Inflammatory macrophage treated with lipopolysaccharide for 1 hour (primary cell): ENCODE measurements at regions not wholly inside any gene's neighbourhood (a gene's known extent, or its start where the extent isn't known, plus 50 kb on each side); places are given as distances from the start of the nearest gene placed in this dataset.
A peak's percentile ranks its signal among the peaks of the same experiment; 100 is the strongest.

Experiments used
- DNase-seq, 2 donors: peaks; one replicate each; pipeline ENCODE4 v3.0.0-alpha.2; 2020 to 2022

DNA sequence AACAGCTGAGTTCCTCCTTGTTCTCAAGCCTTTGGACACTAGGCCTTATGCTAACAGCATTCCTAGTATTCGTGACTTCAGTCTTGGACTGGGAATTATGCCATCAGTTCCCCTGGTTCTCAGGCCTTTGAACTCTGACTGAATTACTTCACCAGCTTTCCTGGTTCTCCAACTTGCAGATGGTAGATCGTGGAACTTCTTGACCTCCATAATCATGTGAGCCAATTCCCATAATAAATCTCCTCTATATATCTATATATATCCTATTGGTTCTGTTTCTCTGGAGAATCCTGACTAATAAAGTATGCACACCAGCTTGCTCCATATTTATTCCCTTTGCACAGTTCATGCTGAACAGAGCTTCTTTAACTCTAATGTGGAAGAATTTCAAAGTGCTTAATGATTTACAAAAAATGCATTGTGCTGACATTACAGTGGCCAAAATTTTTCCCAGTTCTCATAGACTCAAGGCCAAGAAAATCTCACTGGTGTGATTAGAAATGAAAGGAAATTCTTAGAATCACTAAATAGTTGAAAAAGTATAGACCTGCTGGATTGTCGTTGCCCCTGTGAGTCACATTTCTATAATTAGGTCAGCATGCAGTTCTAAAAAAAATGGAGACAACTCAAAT lies 462.9 kb upstream of the ADAMTS5 start:
- no peak for DNase-seq

DNA sequence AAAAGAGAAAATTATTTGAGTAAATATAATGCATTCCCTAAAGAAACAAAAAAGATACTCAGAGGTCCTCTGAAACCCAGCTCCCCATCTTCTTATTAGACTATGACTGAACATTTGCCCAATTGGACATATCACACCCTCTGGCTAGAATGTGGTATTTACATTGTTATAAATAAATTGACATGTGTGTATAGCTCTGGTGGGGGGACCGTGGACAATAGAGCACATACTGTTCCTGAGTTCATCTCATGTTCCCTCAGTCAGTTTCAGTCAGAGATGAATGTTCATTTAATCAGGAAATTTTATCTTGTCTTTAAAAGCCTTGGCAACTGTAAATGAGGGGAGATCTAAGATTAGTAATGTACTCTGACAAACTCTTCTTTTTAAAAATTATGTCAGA lies 459.3 kb upstream of the ADAMTS5 start:
- DNase-seq: no peak

DNA sequence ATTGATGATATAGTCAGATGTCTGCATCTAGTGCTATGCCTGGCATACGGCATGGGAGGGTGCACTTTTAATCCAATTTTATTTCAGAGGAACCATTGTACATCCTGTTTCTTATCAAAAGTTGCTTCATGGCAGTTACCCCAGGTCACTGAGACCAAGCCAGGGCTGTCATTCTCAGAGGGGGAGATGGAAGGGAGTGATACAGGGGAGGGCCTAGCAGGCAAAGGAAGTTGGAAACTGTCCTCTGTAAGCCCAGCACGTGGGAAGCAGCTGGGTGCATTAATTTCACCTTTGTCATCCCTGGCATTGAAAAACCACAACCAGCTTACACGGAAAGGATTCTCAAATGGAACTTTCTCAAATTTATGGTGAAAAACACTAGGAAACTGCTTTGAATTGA lies 458.7 kb upstream of the ADAMTS5 start:
- no peak for DNase-seq

DNA sequence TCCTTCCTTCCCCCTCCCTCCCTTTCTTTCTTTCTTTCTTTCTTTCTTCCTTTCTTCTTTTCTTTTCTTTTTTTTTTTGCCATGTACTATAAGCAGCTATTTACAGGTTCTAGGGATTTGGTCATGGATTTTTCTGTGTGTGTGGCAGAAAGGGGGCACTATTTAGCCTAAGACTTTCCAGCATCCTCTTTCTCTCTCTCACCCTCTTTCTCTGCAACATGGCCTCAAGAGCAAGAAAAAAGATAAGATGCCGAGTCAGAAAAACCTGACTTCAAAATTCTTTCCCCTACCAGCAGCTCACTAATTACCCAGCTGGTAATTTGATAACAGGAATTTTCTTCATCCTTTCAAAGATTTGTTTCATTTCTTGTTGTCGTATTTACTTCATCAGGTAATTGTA lies 458.3 kb upstream of the ADAMTS5 start:
- DNase-seq: no peak

DNA sequence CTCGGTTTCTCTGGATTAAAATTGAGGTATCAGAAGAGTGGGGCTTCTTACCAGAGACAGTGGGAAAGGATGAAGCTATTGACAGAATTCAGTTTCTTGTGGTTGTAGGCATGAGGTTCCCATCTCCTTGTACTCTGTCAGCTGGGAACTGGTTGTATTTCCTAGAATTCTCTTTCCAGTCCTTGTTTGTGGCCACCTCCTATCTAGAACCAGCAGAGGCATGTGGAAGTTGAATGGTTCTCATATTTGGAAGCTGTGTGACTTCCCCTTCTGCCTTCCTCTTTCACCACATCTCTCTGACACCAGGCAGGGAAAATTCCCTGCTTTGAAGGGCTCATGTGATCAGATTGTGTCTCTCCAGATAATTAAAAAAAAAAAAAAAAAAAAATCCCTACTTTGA lies 457.7 kb upstream of the ADAMTS5 start:
- peak; percentile 0 to 1 for DNase-seq

DNA sequence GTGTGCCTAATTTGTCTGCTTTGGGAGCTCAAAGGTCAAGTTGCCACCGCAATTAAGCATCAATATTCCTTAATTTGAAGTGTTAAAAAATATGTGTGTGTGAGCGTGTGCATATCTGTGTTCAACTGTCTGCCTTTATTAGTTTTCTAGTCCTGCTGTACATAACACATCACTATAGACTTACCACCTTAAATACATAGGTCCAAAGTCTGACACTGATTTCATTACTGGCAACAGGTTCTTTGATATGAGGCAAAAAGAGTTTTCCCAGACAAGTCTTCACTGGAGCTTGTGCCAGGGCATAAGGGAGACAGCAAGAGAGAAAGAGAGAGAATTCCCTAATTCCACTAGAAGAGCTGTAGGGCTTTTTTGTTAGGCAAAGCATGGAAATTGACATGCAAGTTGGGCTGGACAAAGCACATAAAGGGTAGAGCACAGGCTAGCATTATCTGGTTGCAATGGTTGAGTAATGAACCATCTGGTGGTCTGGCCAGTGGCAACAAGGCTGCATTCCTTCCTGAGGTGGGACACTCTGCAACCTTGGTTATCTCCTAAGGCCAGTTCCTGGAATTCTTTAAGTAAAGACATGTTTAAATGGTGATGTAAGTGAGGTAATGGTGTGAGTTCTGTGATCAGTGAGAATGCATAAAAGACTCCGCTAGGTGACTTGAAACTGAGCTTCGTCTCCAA lies 457.2 kb upstream of the ADAMTS5 start:
- DNase-seq: no peak

DNA sequence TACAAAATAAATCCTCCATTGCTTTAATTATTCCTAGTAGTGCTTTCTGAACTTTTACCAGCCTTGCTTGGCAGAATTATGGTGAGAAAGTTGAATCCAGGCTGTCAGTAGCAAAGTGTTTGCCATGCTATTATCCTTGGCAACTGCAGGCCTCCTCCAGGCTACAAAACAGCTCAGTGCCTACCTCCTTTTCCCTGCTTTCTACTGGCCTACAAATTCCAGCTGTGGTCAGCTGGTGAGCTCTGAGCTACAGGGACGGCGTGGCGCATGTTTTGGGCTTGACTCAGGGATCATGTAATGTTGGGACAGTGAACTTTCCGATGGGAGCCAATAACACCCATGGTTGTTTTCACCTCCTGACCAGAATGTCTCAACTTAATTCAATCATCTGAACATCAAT lies 456.1 kb upstream of the ADAMTS5 start:
- DNase-seq: no peak

DNA sequence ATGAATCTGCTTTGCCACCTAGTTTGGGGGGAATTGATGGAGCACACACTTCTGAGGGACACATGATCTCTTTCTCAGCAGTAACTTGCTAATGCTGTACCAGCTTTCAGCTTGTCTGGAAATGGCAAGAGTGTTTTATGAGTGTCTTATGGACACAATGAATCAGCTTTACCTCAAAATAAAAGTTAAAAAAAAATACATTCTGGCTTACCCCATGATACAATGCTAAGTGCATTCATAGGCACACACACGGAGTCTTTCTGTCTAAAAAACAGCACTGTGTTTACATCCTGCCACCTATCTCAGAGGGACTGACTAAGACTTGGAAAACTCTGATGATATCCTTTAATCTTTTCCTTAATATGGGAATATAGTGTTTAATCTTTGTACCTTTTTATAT lies 455.5 kb upstream of the ADAMTS5 start:
- no peak for DNase-seq

DNA sequence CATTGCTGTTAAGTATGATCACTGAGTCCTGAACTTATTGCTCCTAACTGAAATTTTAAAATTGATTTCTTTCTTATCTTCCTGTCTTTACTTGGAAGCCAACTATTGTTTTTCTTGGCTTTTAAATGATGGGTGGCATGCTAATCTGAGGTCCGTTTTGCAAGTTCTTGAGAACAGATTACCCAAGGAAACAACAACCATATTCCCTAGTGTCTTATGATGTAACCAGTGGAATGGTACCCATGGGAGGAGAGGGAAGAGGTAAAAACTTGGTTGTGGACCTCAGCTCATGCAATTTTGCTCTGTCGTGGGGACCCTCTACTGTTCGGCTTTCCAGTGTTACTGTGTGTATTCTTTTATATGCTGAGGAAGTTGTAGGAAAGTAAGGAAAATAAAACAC lies 454.8 kb upstream of the ADAMTS5 start:
- no peak for DNase-seq

DNA sequence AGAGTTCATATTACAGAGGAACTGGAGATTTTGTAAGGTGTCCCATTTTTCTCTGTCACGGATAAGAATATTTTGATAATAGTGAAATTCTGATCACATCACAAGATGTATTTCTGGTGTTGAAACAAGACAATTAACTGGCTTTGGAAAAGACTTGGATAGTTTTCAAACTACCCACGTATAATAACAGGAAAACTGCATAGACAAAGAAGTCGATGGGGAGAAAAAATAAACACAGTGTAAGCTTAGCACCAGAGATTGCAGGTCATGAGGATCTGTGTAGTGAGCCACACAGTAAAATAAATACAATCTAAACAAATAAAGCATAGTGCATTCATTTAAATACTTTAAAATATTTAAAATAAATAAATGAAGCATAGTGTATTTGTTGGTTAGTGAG lies 452.3 kb upstream of the ADAMTS5 start:
- DNase-seq: no peak

DNA sequence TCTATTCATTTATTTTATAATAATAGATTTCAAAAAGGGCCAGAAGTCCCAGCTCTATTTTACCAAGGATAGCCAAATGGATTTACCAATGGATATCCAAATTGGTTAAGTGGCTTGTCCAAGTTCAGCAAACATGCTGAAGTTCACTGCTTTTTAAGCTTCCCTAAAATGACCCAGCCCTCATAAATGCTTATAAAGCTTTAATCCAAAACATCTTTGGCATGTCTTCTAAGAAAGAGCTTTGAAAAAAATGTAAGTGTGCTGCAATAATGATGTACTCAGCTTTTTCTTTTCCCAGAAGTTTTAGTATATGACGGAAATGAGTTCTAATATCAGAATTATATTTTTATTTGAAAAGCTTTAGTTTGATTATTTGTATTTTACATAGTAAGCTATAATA lies 451.5 kb upstream of the ADAMTS5 start:
- DNase-seq: no peak

DNA sequence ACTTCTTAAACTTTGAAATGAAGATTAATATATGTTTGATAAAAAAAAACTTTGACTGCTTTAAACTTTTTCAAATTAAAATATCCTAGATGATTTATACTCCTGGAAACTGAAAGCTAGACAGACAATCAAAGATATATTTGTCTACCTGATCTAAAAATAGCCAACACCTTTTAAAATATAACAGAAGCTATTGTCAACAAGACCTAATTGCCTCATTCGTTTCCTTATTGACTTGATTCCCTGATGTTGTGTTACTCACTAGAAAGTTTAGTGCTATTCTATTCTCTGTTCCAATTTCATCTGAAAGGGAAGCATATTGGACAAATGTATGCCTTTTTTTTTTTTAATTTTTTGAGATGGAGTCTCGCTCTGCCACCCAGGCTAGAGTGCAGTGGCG lies 445.6 kb upstream of the ADAMTS5 start:
- DNase-seq: no peak

DNA sequence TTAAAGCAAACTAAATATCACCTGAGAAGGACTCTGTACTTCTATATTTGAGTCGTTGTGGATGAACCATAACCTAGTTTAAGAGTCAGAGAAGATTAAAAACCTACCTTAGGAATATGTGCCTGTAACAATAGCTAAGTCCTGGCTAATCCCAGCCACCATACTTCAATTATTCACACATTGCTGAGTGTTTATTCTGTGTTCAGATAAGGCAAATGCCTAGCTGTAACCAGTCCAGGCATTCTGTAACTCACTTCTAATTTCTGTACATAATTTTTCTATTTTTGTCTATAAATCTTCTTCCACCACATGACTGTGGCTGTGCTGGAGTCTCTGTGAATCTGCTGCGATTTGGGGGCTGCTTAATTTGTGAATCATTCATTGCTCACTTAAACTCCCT lies 441.9 kb upstream of the ADAMTS5 start:
- DNase-seq: no peak

DNA sequence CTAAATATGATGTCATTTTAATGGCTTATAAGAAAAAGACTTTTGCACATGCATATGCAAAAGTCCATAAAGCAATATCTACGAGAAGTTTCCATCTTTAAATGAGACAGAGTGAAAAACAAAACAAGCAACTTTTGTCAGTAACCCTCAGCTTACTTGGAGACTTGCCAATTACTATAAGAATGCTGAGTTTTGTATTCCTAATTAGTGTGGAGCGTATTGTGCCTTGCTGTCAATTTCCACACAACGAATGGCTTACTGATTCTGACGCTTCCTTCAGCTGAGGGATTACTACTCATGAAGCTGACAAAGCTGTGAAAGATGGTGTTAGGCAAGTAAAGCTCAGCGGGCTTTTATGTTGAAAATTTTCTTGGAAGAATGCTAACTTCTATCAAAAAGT lies 440.4 kb upstream of the ADAMTS5 start:
- no peak for DNase-seq

DNA sequence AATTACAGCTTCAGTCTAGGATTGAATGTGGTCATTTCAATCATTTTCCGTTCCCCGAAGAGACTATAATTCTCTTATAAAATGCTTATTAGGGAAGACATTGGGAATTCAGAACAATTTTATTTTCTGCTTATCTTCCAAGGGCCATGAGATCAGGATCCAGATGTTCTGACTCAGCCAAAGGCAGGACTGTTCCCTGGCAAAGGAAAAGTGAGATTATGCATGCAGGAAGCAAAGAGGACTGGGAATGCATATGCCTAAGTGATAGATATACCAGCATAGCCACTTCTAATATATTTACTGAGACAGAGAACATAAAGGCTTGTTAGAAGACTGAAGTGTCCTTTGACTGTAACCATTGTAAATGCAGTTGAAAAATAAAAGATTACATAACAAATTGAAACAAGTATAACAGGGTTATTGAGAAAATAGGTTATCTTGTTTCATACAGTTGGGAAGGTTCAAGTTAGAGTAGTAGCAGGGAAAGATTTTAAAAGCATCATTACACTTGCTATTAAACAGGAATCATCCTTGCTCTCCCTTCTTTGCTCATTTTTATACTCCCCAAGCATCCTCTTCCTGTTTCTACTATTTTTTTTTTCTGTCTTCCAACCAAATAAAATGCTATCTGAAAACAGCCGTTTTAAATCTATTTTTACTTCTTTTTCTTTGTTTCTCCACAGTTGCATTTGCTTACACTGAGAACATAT lies 439.6 kb upstream of the ADAMTS5 start:
- DNase-seq: no peak

DNA sequence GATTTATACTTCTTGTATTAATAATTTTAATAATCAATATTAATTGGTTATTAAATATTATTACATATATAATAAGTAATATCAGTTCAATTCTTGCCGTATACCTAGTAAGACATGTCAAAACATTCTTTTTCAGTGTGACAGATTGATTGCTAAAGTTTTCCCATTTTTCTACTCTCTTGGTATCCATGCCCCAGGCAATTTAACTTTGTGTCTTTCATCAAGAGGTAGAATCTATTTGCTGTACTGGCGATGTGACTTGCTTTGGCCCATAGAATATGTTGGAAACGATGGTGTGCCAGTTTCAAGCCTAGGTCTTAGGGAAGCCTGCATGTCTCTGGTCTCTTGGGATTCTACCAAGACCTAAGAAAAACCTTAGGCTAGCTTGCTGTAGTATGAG lies 436.1 kb upstream of the ADAMTS5 start:
- DNase-seq: no peak

DNA sequence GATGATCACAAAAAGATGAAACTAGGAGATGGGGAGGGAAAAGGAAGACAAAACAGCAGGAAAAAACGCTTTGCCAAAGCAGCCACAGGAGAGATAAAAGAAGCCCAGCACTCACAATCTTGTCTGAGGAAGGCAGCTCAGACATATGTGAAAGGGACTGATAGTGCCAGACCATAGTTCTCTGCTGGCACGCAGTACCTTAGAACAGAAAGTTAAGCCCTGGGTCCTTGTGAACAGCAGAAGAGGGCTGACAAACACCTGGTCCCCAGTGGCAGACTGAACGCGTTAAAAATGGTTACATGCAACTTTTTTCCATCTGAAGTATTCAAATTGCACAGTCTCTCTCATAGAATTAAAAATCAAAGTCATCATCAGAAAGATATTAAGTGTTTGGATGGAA lies 433.2 kb upstream of the ADAMTS5 start:
- DNase-seq: no peak

DNA sequence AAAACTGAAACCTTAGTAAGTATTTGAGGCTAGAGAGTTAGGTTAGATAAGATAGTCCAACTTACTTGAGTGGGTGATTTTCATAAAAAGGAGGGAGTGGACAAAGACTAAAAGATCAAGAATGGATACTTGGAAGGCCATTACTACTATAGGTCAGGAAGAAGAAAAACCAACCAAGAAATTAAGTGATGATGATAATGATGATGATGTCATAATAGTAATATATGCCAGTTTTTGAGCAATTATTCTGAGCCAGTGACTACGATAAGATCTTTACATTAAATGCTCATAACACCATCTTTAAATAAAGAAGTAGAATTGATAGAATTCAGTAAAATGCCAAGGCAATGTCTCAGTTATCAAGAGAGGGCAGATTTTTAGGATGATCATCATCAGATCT lies 430.7 kb upstream of the ADAMTS5 start:
- no peak for DNase-seq

DNA sequence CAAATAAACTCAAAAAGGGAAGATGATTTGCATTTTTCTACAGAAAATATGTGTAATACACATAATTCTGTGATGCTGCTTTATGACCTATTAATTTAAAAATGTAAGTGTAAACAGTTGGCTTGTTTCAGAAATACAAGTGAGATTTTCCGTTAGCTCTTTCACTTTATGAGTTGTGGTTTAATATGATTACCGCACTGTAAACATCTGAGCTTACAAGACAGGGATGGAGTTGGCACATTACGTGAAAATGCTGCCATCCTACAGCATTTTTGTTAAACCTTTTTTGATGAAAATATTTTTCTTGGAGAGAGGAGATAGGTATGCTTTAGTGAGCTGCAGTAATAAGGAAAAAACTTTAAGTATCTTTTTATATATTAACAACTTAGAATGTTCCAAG lies 426.8 kb upstream of the ADAMTS5 start:
- DNase-seq: no peak

DNA sequence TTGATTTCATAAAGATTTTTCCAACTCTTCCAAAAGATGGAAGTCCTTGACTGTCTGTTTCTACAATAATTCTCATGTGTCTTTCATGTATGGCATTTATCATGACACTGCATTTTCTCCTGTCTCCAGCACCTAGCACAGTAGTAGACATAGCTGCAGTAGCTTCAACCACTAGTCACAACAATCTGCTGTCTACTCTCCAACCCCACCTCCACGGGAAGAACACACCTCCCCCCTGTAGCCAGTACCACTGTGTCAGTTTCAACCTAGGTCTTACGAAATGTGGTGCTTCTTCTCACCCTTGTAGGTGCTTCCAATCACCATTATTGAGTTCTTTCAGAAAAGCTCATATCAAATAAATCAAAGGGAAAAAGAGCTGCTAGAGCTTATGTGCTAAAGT lies 425.1 kb upstream of the ADAMTS5 start:
- DNase-seq: no peak

DNA sequence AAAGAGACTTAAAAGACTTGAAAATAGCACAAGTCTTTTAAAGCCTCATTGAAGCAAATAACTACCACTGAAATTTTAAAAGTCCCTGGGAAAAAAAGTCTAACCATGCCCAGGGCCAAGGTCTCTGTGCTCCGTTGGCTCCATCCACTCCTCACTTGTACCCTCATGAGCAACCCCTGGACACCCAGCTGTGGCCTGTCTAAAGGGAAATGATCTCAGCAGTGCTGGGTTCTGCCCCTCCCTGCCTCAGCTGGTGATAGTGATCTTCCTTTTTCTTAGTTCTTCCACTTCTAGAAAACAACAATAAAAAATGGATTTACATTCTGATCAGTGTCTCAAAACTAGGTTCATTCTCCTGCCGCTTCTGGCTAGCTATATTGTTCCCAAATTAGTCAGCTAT lies 423.5 kb upstream of the ADAMTS5 start:
- DNase-seq: no peak

DNA sequence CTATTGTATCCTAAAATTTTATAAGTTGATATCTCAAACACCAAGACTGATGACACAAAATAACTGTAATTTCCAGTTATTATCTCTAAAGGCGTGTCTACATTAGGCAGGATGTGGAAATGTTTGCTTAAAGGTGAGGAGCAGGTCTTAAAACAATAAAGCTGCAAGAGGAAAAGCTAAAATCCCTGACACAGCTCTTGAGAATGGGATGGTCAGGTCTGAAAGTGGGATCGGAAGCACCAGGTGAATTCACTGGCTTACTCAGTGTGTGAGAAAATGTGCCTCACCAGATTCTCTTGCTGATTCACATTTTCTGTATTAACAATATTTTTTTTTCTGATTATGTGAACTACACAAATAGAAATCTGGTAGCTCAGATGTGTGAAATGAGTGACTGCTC lies 421.9 kb upstream of the ADAMTS5 start:
- no peak for DNase-seq

DNA sequence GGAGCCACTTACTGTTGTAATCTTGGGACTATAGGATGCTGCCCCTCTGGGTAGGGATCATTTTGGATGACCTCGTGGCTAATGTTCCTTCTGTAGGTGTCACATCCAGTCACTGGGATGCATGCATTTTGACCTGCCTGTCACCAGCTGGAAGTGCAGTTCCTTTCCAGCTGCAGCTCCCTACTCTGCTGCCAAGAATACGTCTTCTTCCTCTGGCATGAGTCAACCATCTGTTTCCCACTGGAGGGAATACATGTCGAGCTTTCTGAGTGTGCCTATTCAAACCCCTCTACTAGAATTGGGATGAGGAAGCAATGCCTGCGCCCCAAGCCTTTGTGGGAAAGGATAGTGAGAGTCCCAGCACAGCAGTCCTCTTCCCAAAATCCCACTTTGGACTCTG lies 415.5 kb upstream of the ADAMTS5 start:
- no peak for DNase-seq

DNA sequence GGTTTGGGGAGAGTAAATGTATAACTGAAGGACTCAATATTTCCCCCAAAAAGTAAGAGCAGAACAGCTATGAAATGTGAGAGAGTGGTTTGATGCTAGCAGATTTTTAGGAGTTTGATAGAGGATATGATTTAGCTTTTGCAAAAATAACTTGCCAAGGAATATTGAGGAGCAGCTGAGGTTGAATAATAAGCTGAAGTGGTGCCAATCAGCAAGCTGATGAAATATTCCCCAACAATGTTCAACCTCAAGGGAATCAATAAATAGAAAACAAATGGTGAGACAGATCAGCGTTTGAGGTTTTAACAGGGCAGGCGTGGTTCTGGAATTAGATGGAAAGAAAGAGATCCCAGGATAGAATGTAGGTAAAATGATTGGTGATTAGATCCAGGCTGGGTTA lies 413.4 kb upstream of the ADAMTS5 start:
- no peak for DNase-seq

DNA sequence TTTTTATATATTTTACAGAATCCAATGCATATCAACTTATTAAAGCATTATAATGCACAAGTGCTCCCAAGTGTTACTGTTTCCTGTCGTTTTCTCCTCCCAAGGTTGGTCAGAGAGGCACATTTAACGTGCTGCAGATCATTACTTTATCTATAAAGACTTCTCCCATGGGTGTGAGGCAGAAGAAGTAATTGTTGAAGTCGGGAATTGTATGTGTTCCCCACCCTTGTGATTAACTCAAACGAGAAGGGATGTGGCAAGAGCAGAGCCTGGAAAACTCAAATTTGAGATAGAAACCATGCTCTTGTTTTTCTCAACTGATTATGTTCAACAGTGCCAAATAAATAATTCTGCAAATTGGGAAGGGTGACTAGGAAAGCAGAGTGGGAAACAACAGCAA lies 412.5 kb upstream of the ADAMTS5 start:
- no peak for DNase-seq
